ENCODE measurements at regions not wholly inside any gene's neighbourhood (a gene's known extent, or its start where the extent isn't known, plus 50 kb on each side); places are given as distances from the start of the nearest gene placed in this dataset.

- Histone ChIP-seq H3K4me1 (peaks cover 23% of the 10 kb centered on the region), H3K79me2 (ENCODE audit: low read depth) (no peaks in the 10 kb centered on the region), H2AFZ (replicated peaks) (no peak overlapping the region), H3K27ac (no peak overlapping the region), H3K36me3 (no peaks in the 10 kb centered on the region), H4K20me1 (ENCODE audit: low read depth) (no peaks in the 10 kb centered on the region), H3K4me3 (no peak overlapping the region), H3K9ac (no peak overlapping the region), H3K27me3 (no peaks in the 10 kb centered on the region), H3F3A (ENCODE audit: low read depth) (peaks cover 11% of the 10 kb centered on the region), H3K9me3 (ENCODE audit: low read depth) (peaks cover 4% of the 10 kb centered on the region), H3K4me2 (no peak overlapping the region)
- no peaks in the 10 kb centered on the region for H3K9me3 Mint-ChIP-seq
- H3K4me3 Mint-ChIP-seq, result no peak overlapping the region
- H3K27me3 Mint-ChIP-seq (ENCODE audit: insufficient read depth, low read depth), result no peaks in the 10 kb centered on the region
- peaks cover 5% of the 10 kb centered on the region for H3K4me1 Mint-ChIP-seq
- TF ChIP-seq EZH2phosphoT487 (IDR thresholded peaks at IDR 0.05) (no peak), EZH2 (IDR thresholded peaks at IDR 0.05) (no peak), CTCF (IDR thresholded peaks at IDR 0.05) (no peak)
- H3K36me3 Mint-ChIP-seq, result no peaks in the 10 kb centered on the region
- no peak overlapping the region for H3K27ac Mint-ChIP-seq
- DNase-seq (ENCODE audit: low spot score), result no peak
Measured at GRCh38 chr10:128894641-128895040, 572.4 kb upstream of the MGMT start.

GRCh38 chr10:128895473-128895872, 571.6 kb upstream of the MGMT start:
- Histone ChIP-seq H2AFZ (replicated peaks) (no peak overlapping the region), H4K20me1 (ENCODE audit: low read depth) (no peaks in the 10 kb centered on the region), H3F3A (ENCODE audit: low read depth) (peaks cover 11% of the 10 kb centered on the region), H3K9me3 (ENCODE audit: low read depth) (no peaks in the 10 kb centered on the region), H3K9ac (no peak overlapping the region), H3K36me3 (no peaks in the 10 kb centered on the region), H3K4me2 (no peak overlapping the region), H3K27ac (no peak overlapping the region), H3K4me1 (peaks cover 23% of the 10 kb centered on the region), H3K4me3 (no peak overlapping the region), H3K27me3 (no peaks in the 10 kb centered on the region), H3K79me2 (ENCODE audit: low read depth) (no peaks in the 10 kb centered on the region)
- Mint-ChIP-seq H3K27me3 (ENCODE audit: insufficient read depth, low read depth) (no peaks in the 10 kb centered on the region), H3K27ac (no peak overlapping the region), H3K9me3 (no peaks in the 10 kb centered on the region), H3K36me3 (no peaks in the 10 kb centered on the region), H3K4me3 (no peak overlapping the region), H3K4me1 (peaks cover 5% of the 10 kb centered on the region)
- TF ChIP-seq EZH2 (IDR thresholded peaks at IDR 0.05), result no peak
- no peak for TF ChIP-seq EZH2phosphoT487 (IDR thresholded peaks at IDR 0.05)
- TF ChIP-seq CTCF (IDR thresholded peaks at IDR 0.05), result no peak
- no peak for DNase-seq (ENCODE audit: low spot score)

- Histone ChIP-seq H3K27ac (no peak overlapping the region), H3F3A (ENCODE audit: low read depth) (peaks cover 11% of the 10 kb centered on the region), H3K4me2 (no peak overlapping the region), H3K4me1 (peaks cover 23% of the 10 kb centered on the region), H3K9me3 (ENCODE audit: low read depth) (no peaks in the 10 kb centered on the region), H3K27me3 (no peaks in the 10 kb centered on the region), H3K36me3 (no peaks in the 10 kb centered on the region), H2AFZ (replicated peaks) (no peak overlapping the region), H3K4me3 (no peak overlapping the region), H3K79me2 (ENCODE audit: low read depth) (no peaks in the 10 kb centered on the region), H4K20me1 (ENCODE audit: low read depth) (no peaks in the 10 kb centered on the region), H3K9ac (no peak overlapping the region)
- no peak for DNase-seq (ENCODE audit: low spot score)
- Mint-ChIP-seq H3K27ac (no peak overlapping the region), H3K4me3 (no peak overlapping the region), H3K27me3 (ENCODE audit: insufficient read depth, low read depth) (no peaks in the 10 kb centered on the region), H3K36me3 (no peaks in the 10 kb centered on the region), H3K4me1 (peaks cover 5% of the 10 kb centered on the region), H3K9me3 (no peaks in the 10 kb centered on the region)
- TF ChIP-seq EZH2phosphoT487 (IDR thresholded peaks at IDR 0.05), result no peak
- no peak for TF ChIP-seq EZH2 (IDR thresholded peaks at IDR 0.05)
- no peak for TF ChIP-seq CTCF (IDR thresholded peaks at IDR 0.05)
Measured at GRCh38 chr10:128896116-128896795, 570.8 kb upstream of the MGMT start.
